Thyroid gland (tissue), 4 donors: ENCODE measurements at regions not wholly inside any gene's neighbourhood (a gene's known extent, or its start where the extent isn't known, plus 50 kb on each side); places are given as distances from the start of the nearest gene placed in this dataset.
"Not testable (repeated sequence)": the region's sequence is repeated elsewhere in the genome, so short reads cannot be mapped to it uniquely, and the experiment has no call there.

Source experiments
- DNase-seq, 2 donors: peaks; one replicate each; pipeline ENCODE4 v3.0.0-alpha.2; 2019
- H3K27ac ChIP-seq, 3 donors: fragments of 200-600 bp; sonication (generic); 1 replicate in 2 of 3; 2 replicates in 1 of 3; pipeline ENCODE4 v1.5.1; 2016 to 2019; ENCODE audit warnings: mild to moderate bottlenecking in 1 of 3, moderate library complexity in 1 of 3
- H3K27me3 ChIP-seq: fragments of 200-600 bp; sonication (generic); one replicate; pipeline ENCODE4 v1.5.1; 2019
- H3K36me3 ChIP-seq, 2 donors: fragments of 200-600 bp; sonication (generic); one replicate each; pipeline ENCODE4 v1.5.1; 2016 to 2019
- H3K4me1 ChIP-seq, 2 donors: fragments of 200-600 bp; sonication (generic); one replicate each; pipeline ENCODE4 v1.5.1; 2017 to 2019
- H3K4me3 ChIP-seq, 3 donors: fragments of 200-600 bp; sonication (generic); replicated peaks in 1 of 3; 1 replicate in 2 of 3; 2 replicates in 1 of 3; pipeline ENCODE4 v1.5.1; 2016; ENCODE audit warnings: mild to moderate bottlenecking in 1 of 3
- H3K9me3 ChIP-seq: fragments of 200-600 bp; sonication (generic); one replicate; pipeline ENCODE4 v1.5.1; 2017
- CTCF ChIP-seq, 6 experiments: fragments of 200-600 bp in 3 of 6; fragments of 450-650 bp in 3 of 6; sonication (generic) in 3 of 6; IDR thresholded peaks; one replicate each; pipeline ENCODE4 v1.5.1; 2016 to 2019; ENCODE audit warnings: antibody characterized with exemption in 6 of 6, mild to moderate bottlenecking in 2 of 6, inconsistent platforms in 1 of 6, moderate library complexity in 1 of 6
- POLR2A ChIP-seq, 2 donors: fragments of 450-650 bp; IDR thresholded peaks; one replicate each; pipeline ENCODE4 v1.6.1; 2017; ENCODE audit warnings: antibody characterized with exemption in 2 of 2, mild to moderate bottlenecking in 2 of 2, moderate library complexity in 1 of 2
- WGBS, 2 donors: methylation state at CpG; one replicate each; pipeline ENCODE4 v1.1.5; 2017; 5-methylcytosine and 5-hydroxymethylcytosine counted together
- intact Hi-C: fragments of 100-400 bp; cut with DNase I; formaldehyde crosslinking; loops from one replicate; pipeline ENCODE4 v1.15.1; 2023

GRCh38 chr18:14964406-14964805, 216.4 kb downstream of the ANKRD30B start:
- peak overlapping the region; percentile 31 to 58 (median 49) for H3K27ac ChIP-seq
- no peak overlapping the region for H3K4me3 ChIP-seq
- peak; percentile 24 to 45 for DNase-seq
- H3K9me3 ChIP-seq, result no peaks in the 10 kb centered on the region
- TF ChIP-seq CTCF (IDR thresholded peaks at IDR 0.05) (no peak), POLR2A (IDR thresholded peaks at IDR 0.05) (no peak)
- H3K4me1 ChIP-seq, result peaks cover 19 to 27% of the 10 kb centered on the region in 2 donors
- H3K36me3 ChIP-seq, result no peaks in the 10 kb centered on the region
- H3K27me3 ChIP-seq, result no peaks in the 10 kb centered on the region
- intact Hi-C loops, result no loop called here

- H3K27me3 ChIP-seq, H3K4me3 ChIP-seq, intact Hi-C loops, H3K36me3 ChIP-seq, H3K9me3 ChIP-seq, DNase-seq: not testable (repeated sequence)
- peaks cover 24 to 32% of the 10 kb centered on the region in 2 donors for H3K4me1 ChIP-seq
- WGBS, 2 donors, result 60 to 83% methylated on average over 4 of the region's 4 CpGs
- H3K27ac ChIP-seq, result peak overlapping the region; percentile 31 to 58 (median 49)
Measured at GRCh38 chr18:14964976-14965375, 217.0 kb downstream of the ANKRD30B start.

GRCh38 chr18:14965553-14965952, 217.6 kb downstream of the ANKRD30B start:
- no peak for DNase-seq
- intact Hi-C loops, result no loop called here
- H3K27ac ChIP-seq, result peak overlapping the region in 2 of 3 donors; percentile 49 to 58
- no peaks in the 10 kb centered on the region for H3K9me3 ChIP-seq
- H3K36me3 ChIP-seq, result no peaks in the 10 kb centered on the region
- no peaks in the 10 kb centered on the region for H3K27me3 ChIP-seq
- H3K4me1 ChIP-seq, result peaks cover 27 to 36% of the 10 kb centered on the region in 2 donors
- 81 to 88% methylated on average over 11 of the region's 11 CpGs for WGBS, 2 donors
- TF ChIP-seq POLR2A (IDR thresholded peaks at IDR 0.05), result no peak
- no peak for TF ChIP-seq CTCF (IDR thresholded peaks at IDR 0.05)
- no peak overlapping the region for H3K4me3 ChIP-seq

GRCh38 chr18:14967246-14967645, 219.3 kb downstream of the ANKRD30B start:
- H3K36me3 ChIP-seq, H3K27me3 ChIP-seq, intact Hi-C loops, H3K4me3 ChIP-seq, H3K27ac ChIP-seq, H3K9me3 ChIP-seq, DNase-seq: not testable (repeated sequence)
- 75 to 85% methylated on average over 3 of the region's 3 CpGs for WGBS, 2 donors
- H3K4me1 ChIP-seq, result peaks cover 41 to 49% of the 10 kb centered on the region in 2 donors

GRCh38 chr18:14969500-14969899, 221.5 kb downstream of the ANKRD30B start:
- Histone ChIP-seq H3K9me3 (no peaks in the 10 kb centered on the region), H3K27ac (peak overlapping the region; percentile 58 to 93 (median 76)), H3K4me1 (peaks cover 58 to 64% of the 10 kb centered on the region in 2 donors), H3K36me3 (no peaks in the 10 kb centered on the region), H3K4me3 (no peak overlapping the region), H3K27me3 (no peaks in the 10 kb centered on the region)
- WGBS, 2 donors, result 28 to 55% methylated on average over 9 of the region's 9 CpGs
- DNase-seq, result peak; percentile 29 to 41
- TF ChIP-seq CTCF (IDR thresholded peaks at IDR 0.05), result no peak
- no peak for TF ChIP-seq POLR2A (IDR thresholded peaks at IDR 0.05)
- intact Hi-C loops, result no loop called here

- DNase-seq, result peak; percentile 80 to 92
- WGBS, 2 donors, result 44 to 83% methylated on average over 2 to 5 of the region's 5 CpGs
- Histone ChIP-seq H3K4me1 (peaks cover 59 to 66% of the 10 kb centered on the region in 2 donors), H3K4me3 (no peak overlapping the region), H3K9me3 (no peaks in the 10 kb centered on the region), H3K27ac (peak overlapping the region; percentile 75 to 93 (median 76)), H3K36me3 (no peaks in the 10 kb centered on the region), H3K27me3 (no peaks in the 10 kb centered on the region)
- TF ChIP-seq CTCF (IDR thresholded peaks at IDR 0.05) (no peak), POLR2A (IDR thresholded peaks at IDR 0.05) (no peak)
- intact Hi-C loops, result no loop called here
Measured at GRCh38 chr18:14970027-14970426, 222.1 kb downstream of the ANKRD30B start.
